CD14-positive monocyte (primary cell): ENCODE measurements at regions not wholly inside any gene's neighbourhood (a gene's known extent, or its start where the extent isn't known, plus 50 kb on each side); places are given as distances from the start of the nearest gene placed in this dataset.
A peak's percentile ranks its signal among the peaks of the same experiment; 100 is the strongest.

Experiments used
- DNase-seq, 3 donors: peaks; one replicate each; pipeline ENCODE4 v3.0.0-alpha.2; 2011 to 2022
- H2AFZ ChIP-seq: 2 replicates; pipeline ENCODE4 v1.6.0; 2012; ENCODE audit warnings: mild to moderate bottlenecking, low read depth, low read length, inconsistent platforms; ENCODE audit not compliant: insufficient read depth, poor library complexity, severe bottlenecking
- H3K27ac ChIP-seq, 2 donors: 1 replicate in 1 of 2; 2 replicates in 1 of 2; pipeline ENCODE4 v1.5.1; 2012 to 2013; ENCODE audit warnings: low read length in 2 of 2, control low read depth in 1 of 2, inconsistent platforms in 1 of 2, low read depth in 1 of 2, mild to moderate bottlenecking in 1 of 2
- H3K27me3 ChIP-seq, 2 donors: one replicate each; pipeline versions ENCODE4 v1.6.0 to v1.6.1; 2011 to 2013; ENCODE audit warnings: low read length in 2 of 2; ENCODE audit not compliant: control insufficient read depth in 2 of 2, insufficient read depth in 2 of 2
- H3K36me3 ChIP-seq, 2 donors: replicated peaks in 1 of 2; 1 replicate in 1 of 2; 2 replicates in 1 of 2; pipeline versions ENCODE4 v1.5.1 to v1.6.1; 2012 to 2013; ENCODE audit warnings: low read length in 2 of 2, control low read depth in 1 of 2, inconsistent platforms in 1 of 2, mild to moderate bottlenecking in 1 of 2; ENCODE audit not compliant: insufficient read depth in 2 of 2, control insufficient read depth in 1 of 2
- H3K4me1 ChIP-seq, 2 donors: 1 replicate in 1 of 2; 2 replicates in 1 of 2; pipeline versions ENCODE4 v1.5.1 to v1.6.1; 2012 to 2013; ENCODE audit warnings: low read length in 2 of 2, control low read depth in 1 of 2, inconsistent platforms in 1 of 2, mild to moderate bottlenecking in 1 of 2, moderate library complexity in 1 of 2; ENCODE audit not compliant: insufficient read depth in 2 of 2, control insufficient read depth in 1 of 2
- H3K4me2 ChIP-seq: replicated peaks from 2 replicates; pipeline ENCODE3; 2012; ENCODE audit warnings: low read length, moderate library complexity, mild to moderate bottlenecking; ENCODE audit not compliant: poor library complexity, severe bottlenecking; ENCODE audit errors: extremely low read depth
- H3K4me3 ChIP-seq, 3 experiments: fragments of 200-600 bp in 1 of 3; sonication (generic) in 1 of 3; replicated peaks in 1 of 3; 1 replicate in 2 of 3; 2 replicates in 1 of 3; pipeline ENCODE4 v1.5.1; 2011 to 2013; ENCODE audit warnings: low read length in 3 of 3, mild to moderate bottlenecking in 3 of 3, control low read depth in 2 of 3, low read depth in 2 of 3, inconsistent platforms in 1 of 3, moderate library complexity in 1 of 3
- H3K79me2 ChIP-seq: 2 replicates; pipeline ENCODE4 v1.6.0; 2012; ENCODE audit warnings: mild to moderate bottlenecking, control low read depth, inconsistent platforms, low read length, moderate library complexity; ENCODE audit not compliant: insufficient read depth
- H3K9ac ChIP-seq: 2 replicates; pipeline ENCODE4 v1.6.0; 2017; ENCODE audit warnings: low read length, mild to moderate bottlenecking; ENCODE audit not compliant: insufficient read depth, poor library complexity, severe bottlenecking
- H3K9me3 ChIP-seq, 2 donors: replicated peaks in 1 of 2; 1 replicate in 1 of 2; 2 replicates in 1 of 2; pipeline versions ENCODE4 v1.5.1 to v1.6.1; 2012 to 2013; ENCODE audit warnings: low read length in 2 of 2, control low read depth in 1 of 2; ENCODE audit not compliant: control insufficient read depth in 1 of 2, insufficient read depth in 1 of 2
- H4K20me1 ChIP-seq: 2 replicates; pipeline ENCODE4 v1.6.0; 2012; ENCODE audit warnings: mild to moderate bottlenecking, low read length, control low read depth, moderate library complexity; ENCODE audit not compliant: insufficient read depth
- H3K27ac Mint-ChIP-seq, 7 donors: one replicate each; pipeline ENCODE4 v1.8.0; 2020; ENCODE audit warnings: mild to moderate bottlenecking in 7 of 7, mixed read lengths in 7 of 7, moderate library complexity in 6 of 7, inconsistent platforms in 2 of 7
- H3K27me3 Mint-ChIP-seq, 3 donors: one replicate each; pipeline ENCODE4 v1.8.0; 2021 to 2022; ENCODE audit warnings: low read depth in 3 of 3, mild to moderate bottlenecking in 3 of 3, mixed read lengths in 3 of 3, moderate library complexity in 3 of 3, inconsistent platforms in 1 of 3
- H3K36me3 Mint-ChIP-seq, 2 donors: one replicate each; pipeline ENCODE4 v1.8.0; 2020; ENCODE audit warnings: mixed read lengths in 2 of 2, inconsistent platforms in 1 of 2, mild to moderate bottlenecking in 1 of 2
- H3K4me1 Mint-ChIP-seq: one replicate; pipeline ENCODE4 v1.8.0; 2020; ENCODE audit warnings: mild to moderate bottlenecking, mixed read lengths
- H3K4me3 Mint-ChIP-seq, 2 donors: one replicate each; pipeline ENCODE4 v1.8.0; 2020; ENCODE audit warnings: mild to moderate bottlenecking in 2 of 2, mixed read lengths in 2 of 2, moderate library complexity in 1 of 2
- H3K9me3 Mint-ChIP-seq, 7 donors: one replicate each; pipeline ENCODE4 v1.8.0; 2020 to 2022; ENCODE audit warnings: mixed read lengths in 7 of 7, mild to moderate bottlenecking in 6 of 7, moderate library complexity in 6 of 7, inconsistent platforms in 2 of 7
- CTCF ChIP-seq: fragments of 200-600 bp; IDR thresholded peaks from one replicate; pipeline ENCODE4 v1.8.0; 2022; ENCODE audit warnings: antibody characterized with exemption, mild to moderate bottlenecking
- WGBS: methylation state at CpG from one replicate; pipeline ENCODE4 v1.1.5; 2013; ENCODE audit warnings: missing lambda C conversion rate; ENCODE audit not compliant: insufficient coverage; 5-methylcytosine and 5-hydroxymethylcytosine counted together
- intact Hi-C, 2 donors: fragments of 100-400 bp; cut with micrococcal nuclease; formaldehyde crosslinking; loops; one replicate each; pipeline versions ENCODE4 v1.15.0 to v1.15.1; 2023

- no peak for TF ChIP-seq CTCF
- no peaks in the 10 kb centered on the region for H3K9me3 ChIP-seq
- H3K36me3 ChIP-seq: no peaks in the 10 kb centered on the region
- H3K27me3 ChIP-seq: no peaks in the 10 kb centered on the region
- H3K27ac Mint-ChIP-seq: peak overlapping the region in 1 of 7 donors; percentile 22
- H3K27me3 Mint-ChIP-seq: no peaks in the 10 kb centered on the region
- H2AFZ ChIP-seq: no peak overlapping the region
- H3K36me3 Mint-ChIP-seq: no peaks in the 10 kb centered on the region
- 85% methylated on average over 4 of the region's 4 CpGs for WGBS
- H3K9ac ChIP-seq: no peak overlapping the region
- peaks cover 29 to 32% of the 10 kb centered on the region in 2 donors for H3K4me1 ChIP-seq
- H3K4me2 ChIP-seq: no peak overlapping the region
- H3K9me3 Mint-ChIP-seq: peaks cover 0 to 6% (median 0%) of the 10 kb centered on the region in 7 donors
- H3K27ac ChIP-seq: no peak overlapping the region
- H3K4me3 ChIP-seq: no peak overlapping the region
- H3K4me1 Mint-ChIP-seq: peaks cover 31% of the 10 kb centered on the region
- no peak overlapping the region for H3K4me3 Mint-ChIP-seq
- intact Hi-C loops: loop anchor here in 1 of 2 donors (5.0 kb wide), 1 partner anchor 132 kb away; the partner anchor contains the start of gene GLUL
- no peaks in the 10 kb centered on the region for H3K79me2 ChIP-seq
- no peaks in the 10 kb centered on the region for H4K20me1 ChIP-seq
- no peak for DNase-seq
These were observed 131.1 kb downstream of the GLUL start for GRCh38 chr1:182260516-182260915.

- Histone ChIP-seq H3K4me3 (no peak overlapping the region), H3K27me3 (no peaks in the 10 kb centered on the region), H4K20me1 (no peaks in the 10 kb centered on the region), H3K79me2 (no peaks in the 10 kb centered on the region), H3K36me3 (no peaks in the 10 kb centered on the region), H2AFZ (peak overlapping the region; percentile 59), H3K4me2 (peak overlapping the region; percentile 19), H3K9ac (no peak overlapping the region), H3K4me1 (peaks cover 29 to 32% of the 10 kb centered on the region in 2 donors), H3K27ac (peak overlapping the region in 1 of 2 donors; percentile 62), H3K9me3 (no peaks in the 10 kb centered on the region)
- no peaks in the 10 kb centered on the region for H3K36me3 Mint-ChIP-seq
- H3K4me1 Mint-ChIP-seq: peaks cover 31% of the 10 kb centered on the region
- H3K4me3 Mint-ChIP-seq: no peak overlapping the region
- no peaks in the 10 kb centered on the region for H3K27me3 Mint-ChIP-seq
- peak overlapping the region; percentile 82 to 91 (median 89) for H3K27ac Mint-ChIP-seq
- TF ChIP-seq CTCF: no peak
- intact Hi-C loops: loop anchor here in 1 of 2 donors (5.0 kb wide), 1 partner anchor 132 kb away; the partner anchor contains the start of gene GLUL
- no peak for DNase-seq
- 14% methylated on average over 1 of the region's 2 CpGs for WGBS
- H3K9me3 Mint-ChIP-seq: peaks cover 0 to 6% (median 0%) of the 10 kb centered on the region in 7 donors
These were observed 131.6 kb downstream of the GLUL start for GRCh38 chr1:182259968-182260367.
